H1 (cell line): ENCODE measurements at regions not wholly inside any gene's neighbourhood (a gene's known extent, or its start where the extent isn't known, plus 50 kb on each side); places are given as distances from the start of the nearest gene placed in this dataset.

Experiments
- CHD7 ChIP-seq: fragments of 300-600 bp; sonication (generic); IDR thresholded peaks from 2 replicates; pipeline ENCODE4 v1.7.1; 2012; ENCODE audit warnings: low read length, moderate library complexity, mild to moderate bottlenecking, inconsistent platforms; ENCODE audit not compliant: insufficient replicate concordance

- TF ChIP-seq CHD7: no peak
Observed at GRCh38 chr4:83712890-83713289, 177.0 kb downstream of the GPAT3 start (continued).
